K562 (cell line): ENCODE measurements at regions not wholly inside any gene's neighbourhood (a gene's known extent, or its start where the extent isn't known, plus 50 kb on each side); places are given as distances from the start of the nearest gene placed in this dataset.

Experiments used
- ARHGAP35 ChIP-seq: fragments of 450-650 bp; IDR thresholded peaks from 2 replicates; pipeline ENCODE4 v1.6.1; 2018; ENCODE audit not compliant: partially characterized antibody
- ETV6 ChIP-seq, 3 experiments: fragments of 150-350 bp in 1 of 3; sonication (generic) in 1 of 3; formaldehyde crosslinking in 1 of 3; IDR thresholded peaks; 2 replicates each; pipeline versions ENCODE4 v1.6.1 to v1.8.0; 2014 to 2022; ENCODE audit warnings: borderline replicate concordance in 2 of 3, low read depth in 2 of 3, antibody characterized with exemption in 1 of 3, low read length in 1 of 3, mild to moderate bottlenecking in 1 of 3, missing genetic modification reagents in 1 of 3
- HSF4 ChIP-seq: fragments of 250-450 bp; sonication (Bioruptor Pico); IDR thresholded peaks from 2 replicates; pipeline ENCODE4 v2.1.2; 2022; ENCODE audit warnings: mild to moderate bottlenecking, moderate library complexity, borderline replicate concordance
- KLF6 ChIP-seq: fragments of 250-450 bp; sonication (Bioruptor Pico); IDR thresholded peaks from 2 replicates; pipeline ENCODE4 v1.4.0; 2020; ENCODE audit warnings: mild to moderate bottlenecking, moderate library complexity, borderline replicate concordance
- PHB ChIP-seq: fragments of 250-450 bp; sonication (Bioruptor Pico); IDR thresholded peaks from 2 replicates; pipeline ENCODE4 v1.5.0; 2021
- PKNOX1 ChIP-seq: fragments of 450-650 bp; IDR thresholded peaks from 2 replicates; pipeline ENCODE4 v1.6.1; 2016
- RAD21 ChIP-seq, 2 experiments: fragments of 250-450 bp in 1 of 2; fragments of 450-650 bp in 1 of 2; sonication (Bioruptor Pico) in 1 of 2; formaldehyde crosslinking in 1 of 2; IDR thresholded peaks in 1 of 2; conservative IDR thresholded peaks in 1 of 2; 2 replicates each; pipeline versions ENCODE4 v1.4.0 to v1.8.0; 2020 to 2022; ENCODE audit warnings: mild to moderate bottlenecking in 2 of 2, moderate library complexity in 1 of 2
- REST ChIP-seq, 2 experiments: fragments of 450-650 bp; formaldehyde crosslinking in 1 of 2; IDR thresholded peaks; 2 replicates each; pipeline versions ENCODE4 v1.4.0 to v1.6.1; 2014 to 2020; ENCODE audit warnings: mild to moderate bottlenecking in 2 of 2, borderline replicate concordance in 1 of 2, low read depth in 1 of 2
- SMC3 ChIP-seq: conservative IDR thresholded peaks from 2 replicates; pipeline ENCODE4 v1.6.1; 2011; ENCODE audit warnings: low read depth, low read length, improper control_type of control experiment; ENCODE audit not compliant: insufficient read depth
- TEAD2 ChIP-seq: fragments of 450-650 bp; IDR thresholded peaks from 2 replicates; pipeline ENCODE4 v1.6.1; 2016; ENCODE audit warnings: missing genetic modification characterization, control low read depth, missing compliant biosample characterization
- ZNF12 ChIP-seq: sonication (generic); formaldehyde crosslinking; IDR thresholded peaks from 2 replicates; pipeline ENCODE4 v1.4.0; 2020; ENCODE audit warnings: mild to moderate bottlenecking, missing genetic modification reagents
- TF ChIP-seq, protein P1 (sequence below): fragments of 450-650 bp; IDR thresholded peaks from 2 replicates; pipeline ENCODE4 v1.7.0; 2016; ENCODE audit warnings: borderline replicate concordance
- TF ChIP-seq, protein P2 (sequence below), 3 experiments: IDR thresholded peaks in 2 of 3; conservative IDR thresholded peaks in 1 of 3; 2 replicates each; pipeline ENCODE4 v1.5.1; 2011 to 2012; ENCODE audit warnings: low read length in 3 of 3, mild to moderate bottlenecking in 3 of 3, control low read depth in 2 of 3, improper control_type of control experiment in 1 of 3, inconsistent platforms in 1 of 3, low read depth in 1 of 3, mixed read lengths in 1 of 3, moderate library complexity in 1 of 3; ENCODE audit not compliant: insufficient read depth in 2 of 3

- TF ChIP-seq, protein P1, sequence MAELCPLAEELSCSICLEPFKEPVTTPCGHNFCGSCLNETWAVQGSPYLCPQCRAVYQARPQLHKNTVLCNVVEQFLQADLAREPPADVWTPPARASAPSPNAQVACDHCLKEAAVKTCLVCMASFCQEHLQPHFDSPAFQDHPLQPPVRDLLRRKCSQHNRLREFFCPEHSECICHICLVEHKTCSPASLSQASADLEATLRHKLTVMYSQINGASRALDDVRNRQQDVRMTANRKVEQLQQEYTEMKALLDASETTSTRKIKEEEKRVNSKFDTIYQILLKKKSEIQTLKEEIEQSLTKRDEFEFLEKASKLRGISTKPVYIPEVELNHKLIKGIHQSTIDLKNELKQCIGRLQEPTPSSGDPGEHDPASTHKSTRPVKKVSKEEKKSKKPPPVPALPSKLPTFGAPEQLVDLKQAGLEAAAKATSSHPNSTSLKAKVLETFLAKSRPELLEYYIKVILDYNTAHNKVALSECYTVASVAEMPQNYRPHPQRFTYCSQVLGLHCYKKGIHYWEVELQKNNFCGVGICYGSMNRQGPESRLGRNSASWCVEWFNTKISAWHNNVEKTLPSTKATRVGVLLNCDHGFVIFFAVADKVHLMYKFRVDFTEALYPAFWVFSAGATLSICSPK, result no peak
- TF ChIP-seq, protein P2, sequence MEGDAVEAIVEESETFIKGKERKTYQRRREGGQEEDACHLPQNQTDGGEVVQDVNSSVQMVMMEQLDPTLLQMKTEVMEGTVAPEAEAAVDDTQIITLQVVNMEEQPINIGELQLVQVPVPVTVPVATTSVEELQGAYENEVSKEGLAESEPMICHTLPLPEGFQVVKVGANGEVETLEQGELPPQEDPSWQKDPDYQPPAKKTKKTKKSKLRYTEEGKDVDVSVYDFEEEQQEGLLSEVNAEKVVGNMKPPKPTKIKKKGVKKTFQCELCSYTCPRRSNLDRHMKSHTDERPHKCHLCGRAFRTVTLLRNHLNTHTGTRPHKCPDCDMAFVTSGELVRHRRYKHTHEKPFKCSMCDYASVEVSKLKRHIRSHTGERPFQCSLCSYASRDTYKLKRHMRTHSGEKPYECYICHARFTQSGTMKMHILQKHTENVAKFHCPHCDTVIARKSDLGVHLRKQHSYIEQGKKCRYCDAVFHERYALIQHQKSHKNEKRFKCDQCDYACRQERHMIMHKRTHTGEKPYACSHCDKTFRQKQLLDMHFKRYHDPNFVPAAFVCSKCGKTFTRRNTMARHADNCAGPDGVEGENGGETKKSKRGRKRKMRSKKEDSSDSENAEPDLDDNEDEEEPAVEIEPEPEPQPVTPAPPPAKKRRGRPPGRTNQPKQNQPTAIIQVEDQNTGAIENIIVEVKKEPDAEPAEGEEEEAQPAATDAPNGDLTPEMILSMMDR (IDR thresholded peaks at IDR 0.05 in 2 of 3, conservative IDR thresholded peaks at IDR 0.05 in 1 of 3; ENCODE audit: insufficient read depth in 2 of 3, low read depth in 1 of 3, low read length in 3 of 3), result peak; percentile 47 to 66 (median 54)
- TF ChIP-seq HSF4 (CRISPR knock-in tag) (no peak), SMC3 (peak; percentile 52), PKNOX1 (peak; percentile 84), REST (IDR thresholded peaks at IDR 0.05; ENCODE audit: borderline replicate concordance) (peak; percentile 59; the same call in 1 of the 2 replicates), REST (CRISPR knock-in tag; IDR thresholded peaks at IDR 0.05; ENCODE audit: low read depth) (no peak), ZNF12 (CRISPR knock-in tag) (no peak), KLF6 (CRISPR knock-in tag) (no peak), ETV6 (IDR thresholded peaks at IDR 0.05; ENCODE audit: borderline replicate concordance in 1 of 2, low read depth in 2 of 2, low read length in 1 of 2) (no peak), ETV6 (CRISPR knock-in tag; IDR thresholded peaks at IDR 0.05; ENCODE audit: borderline replicate concordance) (no peak), RAD21 (CRISPR knock-in tag; conservative IDR thresholded peaks at IDR 0.05 in 1 of 2, IDR thresholded peaks at IDR 0.05 in 1 of 2) (peak; percentile 26 to 75), PHB (CRISPR knock-in tag) (no peak), ARHGAP35 (no peak), TEAD2 (tag) (no peak)
Observed at GRCh38 chr1:65063025-65063424, 85.0 kb upstream of the AK4 start (continued).
